Mesendoderm (in vitro differentiated cells): ENCODE measurements at regions not wholly inside any gene's neighbourhood (a gene's known extent, or its start where the extent isn't known, plus 50 kb on each side); places are given as distances from the start of the nearest gene placed in this dataset.
"Not testable (repeated sequence)": the region's sequence is repeated elsewhere in the genome, so short reads cannot be mapped to it uniquely, and the experiment has no call there.

Experiments used
- DNase-seq: peaks from one replicate; pipeline ENCODE4 v3.0.0; 2013
- H2AK5ac ChIP-seq: 2 replicates; pipeline ENCODE4 v1.6.1; 2013; ENCODE audit warnings: low read length, inconsistent platforms
- H2BK120ac ChIP-seq: 2 replicates; pipeline ENCODE4 v1.6.1; 2013; ENCODE audit warnings: low read depth, mild to moderate bottlenecking, low read length, moderate library complexity, mixed read lengths
- H2BK15ac ChIP-seq: replicated peaks from 2 replicates; pipeline ENCODE4 v1.6.1; 2013; ENCODE audit warnings: low read depth, mild to moderate bottlenecking, moderate library complexity
- H2BK5ac ChIP-seq: 2 replicates; pipeline ENCODE4 v1.6.1; 2013; ENCODE audit warnings: low read length, inconsistent platforms
- H3K18ac ChIP-seq: 2 replicates; pipeline ENCODE4 v1.6.1; 2013; ENCODE audit warnings: mild to moderate bottlenecking, low read length, mixed read lengths
- H3K23ac ChIP-seq: one replicate; pipeline ENCODE4 v1.6.1; 2013; ENCODE audit warnings: low read length
- H3K27ac ChIP-seq: 2 replicates; pipeline ENCODE4 v1.5.1; 2013; ENCODE audit warnings: low read depth, mild to moderate bottlenecking, inconsistent platforms, low read length, moderate library complexity
- H3K27me3 ChIP-seq: 2 replicates; pipeline ENCODE4 v1.6.1; 2013; ENCODE audit warnings: low read length, control low read depth, mild to moderate bottlenecking, inconsistent platforms; ENCODE audit not compliant: insufficient read depth, poor library complexity
- H3K36me3 ChIP-seq: 2 replicates; pipeline ENCODE4 v1.6.1; 2013; ENCODE audit warnings: low read length, inconsistent platforms; ENCODE audit not compliant: control insufficient read depth, insufficient read depth
- H3K4ac ChIP-seq: one replicate; pipeline ENCODE4 v1.6.1; 2013; ENCODE audit warnings: low read depth, mild to moderate bottlenecking, low read length, moderate library complexity
- H3K4me1 ChIP-seq: 2 replicates; pipeline ENCODE4 v1.6.1; 2013; ENCODE audit warnings: low read depth, low read length, inconsistent platforms; ENCODE audit not compliant: control insufficient read depth
- H3K4me2 ChIP-seq: 2 replicates; pipeline ENCODE4 v1.6.1; 2013; ENCODE audit warnings: low read length
- H3K4me3 ChIP-seq: 2 replicates; pipeline ENCODE4 v1.5.1; 2013; ENCODE audit warnings: mild to moderate bottlenecking, low read length
- H3K56ac ChIP-seq: one replicate; pipeline ENCODE4 v1.6.1; 2013; ENCODE audit warnings: low read length
- H3K79me1 ChIP-seq: 2 replicates; pipeline ENCODE4 v1.6.1; 2013; ENCODE audit warnings: low read length, inconsistent platforms
- H3K79me2 ChIP-seq: 2 replicates; pipeline ENCODE4 v1.6.1; 2013; ENCODE audit warnings: mild to moderate bottlenecking, low read length; ENCODE audit not compliant: control insufficient read depth, insufficient read depth
- H3K9ac ChIP-seq: 2 replicates; pipeline ENCODE4 v1.6.1; 2013; ENCODE audit warnings: low read length, inconsistent platforms
- H4K5ac ChIP-seq: one replicate; pipeline ENCODE4 v1.6.1; 2013; ENCODE audit warnings: low read length
- H4K8ac ChIP-seq: one replicate; pipeline ENCODE4 v1.6.1; 2013; ENCODE audit warnings: low read depth, mild to moderate bottlenecking, control low read depth, low read length, moderate library complexity
- WGBS: extraction: QIAGEN DNeasy Blood & Tissue Kit; methylation state at CpG from one replicate; pipeline ENCODE4 v1.1.7; 2013; ENCODE audit warnings: low lambda C conversion rate, missing lambda C conversion rate; ENCODE audit not compliant: insufficient coverage; ENCODE audit errors: extremely low coverage; 5-methylcytosine and 5-hydroxymethylcytosine counted together

DNA sequence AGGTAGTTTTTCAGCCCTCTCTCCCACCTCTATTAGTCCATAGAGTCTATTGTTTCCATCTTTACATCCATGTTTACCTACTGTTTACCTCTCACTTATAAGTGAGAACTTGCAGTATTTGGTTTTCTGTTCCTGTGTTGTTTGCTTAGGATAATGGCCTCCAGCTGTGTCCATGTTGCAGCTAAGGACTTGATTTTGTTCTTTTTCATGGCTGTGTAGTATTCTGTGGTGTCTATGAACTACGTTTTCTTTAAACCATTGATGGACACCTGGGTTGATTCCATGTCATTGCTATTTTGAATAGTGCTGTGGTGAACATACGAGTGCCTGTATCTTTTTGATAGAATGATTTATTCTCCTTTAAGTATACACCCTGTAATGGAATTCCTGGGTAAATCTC is 292.4 kb downstream of the PHF14 start:
- no peaks in the 10 kb centered on the region for H3K4me1 ChIP-seq
- no peak overlapping the region for H3K4me2 ChIP-seq
- H3K27ac ChIP-seq = no peak overlapping the region
- H4K5ac ChIP-seq = no peak overlapping the region
- H3K27me3 ChIP-seq = no peaks in the 10 kb centered on the region
- no peak overlapping the region for H2AK5ac ChIP-seq
- H3K4ac ChIP-seq = no peak overlapping the region
- H3K9ac ChIP-seq = no peak overlapping the region
- WGBS = no CpG with 5 or more reads among the region's 2 CpGs
- no peak overlapping the region for H3K23ac ChIP-seq
- H3K79me2 ChIP-seq = no peaks in the 10 kb centered on the region
- DNase-seq = no peak
- H3K79me1 ChIP-seq = no peaks in the 10 kb centered on the region
- H3K56ac ChIP-seq = no peak overlapping the region
- no peak overlapping the region for H2BK120ac ChIP-seq
- H3K36me3 ChIP-seq = no peaks in the 10 kb centered on the region
- H2BK5ac ChIP-seq = no peak overlapping the region
- no peak overlapping the region for H3K18ac ChIP-seq
- no peak overlapping the region for H2BK15ac ChIP-seq
- H4K8ac ChIP-seq = no peak overlapping the region
- no peak overlapping the region for H3K4me3 ChIP-seq

DNA sequence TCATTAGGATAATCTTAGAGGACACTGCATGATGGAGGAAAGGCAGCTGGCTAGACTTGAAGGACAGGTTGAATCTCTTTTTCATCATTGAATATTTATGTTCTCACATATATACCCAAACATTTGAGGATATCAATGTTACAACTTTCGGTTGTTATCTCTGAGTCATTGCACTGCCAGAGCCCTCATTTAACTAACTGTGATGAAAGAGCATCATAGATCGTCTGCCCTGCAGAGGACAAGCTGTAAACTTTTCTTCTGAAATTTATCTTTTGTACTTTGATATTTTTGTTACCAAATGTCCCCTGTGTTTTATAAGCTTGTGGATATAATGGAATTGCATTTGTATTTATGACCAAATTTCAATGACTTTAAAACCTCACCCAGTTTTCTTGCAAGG is 298.7 kb downstream of the PHF14 start:
- no peaks in the 10 kb centered on the region for H3K27me3 ChIP-seq
- no peak overlapping the region for H3K4ac ChIP-seq
- no peak overlapping the region for H3K27ac ChIP-seq
- no peak overlapping the region for H2BK15ac ChIP-seq
- H2BK5ac ChIP-seq = no peak overlapping the region
- H3K36me3 ChIP-seq = no peaks in the 10 kb centered on the region
- no peak overlapping the region for H3K18ac ChIP-seq
- H3K9ac ChIP-seq = no peak overlapping the region
- H3K4me1 ChIP-seq = no peaks in the 10 kb centered on the region
- H3K79me2 ChIP-seq = no peaks in the 10 kb centered on the region
- no peaks in the 10 kb centered on the region for H3K79me1 ChIP-seq
- H4K5ac ChIP-seq = no peak overlapping the region
- H3K23ac ChIP-seq = no peak overlapping the region
- H3K56ac ChIP-seq = no peak overlapping the region
- no peak overlapping the region for H3K4me2 ChIP-seq
- no peak overlapping the region for H4K8ac ChIP-seq
- WGBS = no CpG with 5 or more reads among the region's 2 CpGs
- no peak overlapping the region for H2AK5ac ChIP-seq
- DNase-seq = no peak
- H3K4me3 ChIP-seq = no peak overlapping the region
- H2BK120ac ChIP-seq = no peak overlapping the region

DNA sequence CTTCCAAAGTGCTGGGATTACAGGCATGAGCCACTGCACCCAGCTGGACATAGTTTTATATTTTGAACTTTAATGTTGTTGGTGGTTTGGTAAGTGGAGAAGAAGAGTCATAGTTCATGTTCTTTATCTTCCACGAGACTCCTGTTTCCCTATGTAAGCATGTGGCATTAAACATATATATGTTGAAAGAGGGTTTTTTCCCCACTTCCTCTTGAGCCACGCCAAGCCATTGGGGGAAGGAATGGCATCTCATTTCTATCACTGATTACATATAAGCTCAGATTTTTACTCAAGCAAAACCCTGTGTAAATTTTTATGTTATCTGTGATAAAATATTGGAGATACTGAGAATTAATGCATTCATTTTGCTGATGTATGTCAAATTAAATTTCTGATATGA is 300.4 kb downstream of the PHF14 start:
- Histone ChIP-seq H3K27ac (no peak overlapping the region), H3K4ac (no peak overlapping the region), H3K79me1 (no peaks in the 10 kb centered on the region), H3K56ac (no peak overlapping the region), H3K9ac (no peak overlapping the region), H2BK15ac (no peak overlapping the region), H3K27me3 (no peaks in the 10 kb centered on the region), H4K8ac (no peak overlapping the region), H2BK120ac (no peak overlapping the region), H3K4me3 (no peak overlapping the region), H3K36me3 (no peaks in the 10 kb centered on the region), H2BK5ac (no peak overlapping the region), H3K79me2 (no peaks in the 10 kb centered on the region), H3K18ac (no peak overlapping the region), H3K4me1 (no peaks in the 10 kb centered on the region), H2AK5ac (no peak overlapping the region), H3K4me2 (no peak overlapping the region), H4K5ac (no peak overlapping the region), H3K23ac (no peak overlapping the region)
- WGBS = no CpG with 5 or more reads among the region's 2 CpGs
- no peak for DNase-seq

DNA sequence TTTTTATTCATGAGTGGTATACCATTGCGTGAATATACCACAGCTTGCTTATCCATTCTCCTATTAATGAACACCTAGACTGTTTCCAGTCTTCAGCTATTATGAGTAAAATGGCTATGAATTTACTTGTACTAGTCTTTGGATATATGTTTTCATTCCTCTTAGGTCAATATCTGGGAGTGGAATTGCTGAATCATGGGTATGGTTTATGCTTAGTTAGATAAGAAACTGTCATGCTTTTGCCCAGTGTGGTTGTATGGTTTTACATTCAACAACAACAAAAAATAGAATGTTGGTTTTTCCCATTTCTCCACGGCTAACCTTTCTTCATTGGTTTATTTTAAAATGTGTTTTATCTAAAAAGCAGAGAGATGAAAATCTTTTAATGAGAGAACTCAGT is 308.3 kb downstream of the PHF14 start:
- Histone ChIP-seq H3K56ac (no peak overlapping the region), H3K36me3 (no peaks in the 10 kb centered on the region), H3K27me3 (no peaks in the 10 kb centered on the region), H2BK15ac (no peak overlapping the region), H2BK120ac (no peak overlapping the region), H3K4ac (no peak overlapping the region), H3K18ac (no peak overlapping the region), H2AK5ac (no peak overlapping the region), H3K79me2 (no peaks in the 10 kb centered on the region), H4K5ac (no peak overlapping the region), H2BK5ac (no peak overlapping the region), H4K8ac (no peak overlapping the region), H3K27ac (no peak overlapping the region), H3K9ac (no peak overlapping the region), H3K79me1 (no peaks in the 10 kb centered on the region), H3K23ac (no peak overlapping the region), H3K4me1 (no peaks in the 10 kb centered on the region), H3K4me2 (no peak overlapping the region), H3K4me3 (no peak overlapping the region)
- no CpG with 5 or more reads among the region's 2 CpGs for WGBS
- no peak for DNase-seq

DNA sequence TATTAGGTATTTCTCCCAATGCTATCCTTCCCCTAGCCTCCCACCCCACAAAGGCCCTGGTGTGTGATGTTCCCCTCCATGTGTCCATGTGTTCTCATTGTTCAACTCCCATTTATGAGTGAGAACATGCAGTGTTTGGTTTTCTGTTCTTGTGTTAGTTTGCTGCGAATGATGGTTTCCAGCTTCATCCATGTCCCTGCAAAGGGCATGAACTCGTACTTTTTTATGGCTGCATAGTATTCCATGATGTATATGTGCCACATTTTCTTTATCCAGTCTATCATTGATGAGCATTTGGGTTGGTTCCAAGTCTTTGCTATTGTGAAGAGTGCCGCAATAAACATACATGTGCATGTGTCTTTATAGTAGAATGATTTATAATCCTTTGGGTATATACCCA is 309.9 kb downstream of the PHF14 start:
- not testable (repeated sequence) for H3K4me3 ChIP-seq, H3K23ac ChIP-seq, H3K18ac ChIP-seq, H3K4me2 ChIP-seq, H4K8ac ChIP-seq, H3K27me3 ChIP-seq, H2AK5ac ChIP-seq, H3K9ac ChIP-seq, DNase-seq, H4K5ac ChIP-seq, H3K56ac ChIP-seq, H3K27ac ChIP-seq, H3K4me1 ChIP-seq, H3K79me1 ChIP-seq, H2BK5ac ChIP-seq, H3K4ac ChIP-seq, H2BK120ac ChIP-seq, H3K36me3 ChIP-seq, H3K79me2 ChIP-seq, H2BK15ac ChIP-seq
- no CpG with 5 or more reads among the region's 3 CpGs for WGBS

DNA sequence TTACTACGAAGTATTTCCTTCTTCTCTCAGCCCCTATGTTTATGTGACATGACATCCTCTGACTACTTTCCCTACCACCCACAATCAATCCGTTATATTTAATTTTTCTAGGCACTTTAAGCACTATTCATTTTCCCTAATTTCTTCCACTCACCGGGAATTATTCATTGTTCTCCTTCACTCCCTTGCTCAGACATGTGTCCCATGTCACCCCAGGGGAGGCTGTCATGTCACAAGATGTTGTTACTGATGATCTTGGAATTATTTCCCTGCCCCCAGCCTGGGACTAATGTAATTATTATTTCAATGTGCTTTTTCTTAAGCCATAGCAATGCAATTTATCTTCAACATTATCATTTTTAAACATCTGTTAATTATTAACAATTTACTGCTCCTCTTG is 317.2 kb downstream of the PHF14 start:
- WGBS = 100% methylated on average over 2 of the region's 3 CpGs

More for the DNA sequence above, 317.2 kb downstream of the PHF14 start:
- H3K23ac ChIP-seq = no peak overlapping the region
- H3K36me3 ChIP-seq = no peaks in the 10 kb centered on the region
- H3K27me3 ChIP-seq = no peaks in the 10 kb centered on the region
- H3K4me3 ChIP-seq = no peak overlapping the region
- no peaks in the 10 kb centered on the region for H3K79me2 ChIP-seq
- H4K8ac ChIP-seq = no peak overlapping the region
- H3K27ac ChIP-seq = no peak overlapping the region
- no peak overlapping the region for H2BK5ac ChIP-seq
- no peak overlapping the region for H3K18ac ChIP-seq
- H4K5ac ChIP-seq = no peak overlapping the region
- no peaks in the 10 kb centered on the region for H3K4me1 ChIP-seq
- no peak overlapping the region for H3K9ac ChIP-seq
- H2BK120ac ChIP-seq = no peak overlapping the region
- H3K4ac ChIP-seq = no peak overlapping the region
- H3K56ac ChIP-seq = no peak overlapping the region
- no peak overlapping the region for H2BK15ac ChIP-seq
- H2AK5ac ChIP-seq = no peak overlapping the region
- H3K4me2 ChIP-seq = no peak overlapping the region
- no peak for DNase-seq
- H3K79me1 ChIP-seq = no peaks in the 10 kb centered on the region
